Osteoblast (primary cell): ENCODE measurements at regions not wholly inside any gene's neighbourhood (a gene's known extent, or its start where the extent isn't known, plus 50 kb on each side); places are given as distances from the start of the nearest gene placed in this dataset.
"Not testable (repeated sequence)": the region's sequence is repeated elsewhere in the genome, so short reads cannot be mapped to it uniquely, and the experiment has no call there.

Experiments used
- DNase-seq: peaks from one replicate; pipeline ENCODE4 v3.0.0; 2011; ENCODE audit warnings: low spot score, mixed read lengths; ENCODE audit not compliant: insufficient read length; ENCODE audit errors: missing footprints
- H2AFZ ChIP-seq: 2 replicates; pipeline ENCODE4 v1.6.0; 2011; ENCODE audit warnings: mild to moderate bottlenecking, low read length
- H3K27ac ChIP-seq: 2 replicates; pipeline ENCODE4 v1.5.1; 2011; ENCODE audit warnings: mild to moderate bottlenecking, low read depth, low read length, moderate library complexity
- H3K27me3 ChIP-seq: 2 replicates; pipeline ENCODE4 v1.6.0; 2012; ENCODE audit warnings: mild to moderate bottlenecking, control low read depth, inconsistent platforms, low read length, moderate library complexity; ENCODE audit not compliant: insufficient read depth
- H3K36me3 ChIP-seq: 2 replicates; pipeline ENCODE4 v1.5.1; 2011; ENCODE audit warnings: mild to moderate bottlenecking, low read length, control low read depth, moderate library complexity; ENCODE audit not compliant: insufficient read depth
- H3K4me1 ChIP-seq: 2 replicates; pipeline ENCODE4 v1.5.1; 2011; ENCODE audit warnings: mild to moderate bottlenecking, low read length, control low read depth, moderate library complexity; ENCODE audit not compliant: insufficient read depth
- H3K4me2 ChIP-seq: 2 replicates; pipeline ENCODE4 v1.6.0; 2011; ENCODE audit warnings: mild to moderate bottlenecking, low read length; ENCODE audit not compliant: insufficient read depth
- H3K4me3 ChIP-seq: fragments of 200-600 bp; sonication (generic); 3 replicates; pipeline ENCODE4 v1.5.1; 2012; ENCODE audit warnings: mild to moderate bottlenecking, low read length, inconsistent platforms; ENCODE audit not compliant: insufficient read depth
- H3K79me2 ChIP-seq: 2 replicates; pipeline ENCODE4 v1.6.0; 2012; ENCODE audit warnings: mild to moderate bottlenecking, low read length, control low read depth, inconsistent platforms; ENCODE audit not compliant: insufficient read depth
- H3K9me3 ChIP-seq: 2 replicates; pipeline ENCODE4 v1.5.1; 2011; ENCODE audit warnings: low read depth, low read length, control low read depth
- H4K20me1 ChIP-seq: 2 replicates; pipeline ENCODE4 v1.6.0; 2012; ENCODE audit warnings: mild to moderate bottlenecking, low read length, control low read depth; ENCODE audit not compliant: insufficient read depth
- CTCF ChIP-seq: IDR thresholded peaks from 2 replicates; pipeline ENCODE4 v1.5.1; 2011; ENCODE audit warnings: mild to moderate bottlenecking, low read depth, low read length, moderate library complexity; ENCODE audit errors: extremely low read depth

GRCh38 chrX:87110142-87110541 lies 407.5 kb upstream of the KLHL4 start:
- Histone ChIP-seq H3K4me3 (no peak overlapping the region), H3K4me1 (no peaks in the 10 kb centered on the region), H3K27me3 (no peaks in the 10 kb centered on the region), H4K20me1 (no peaks in the 10 kb centered on the region), H3K4me2 (no peak overlapping the region), H2AFZ (no peak overlapping the region), H3K79me2 (no peaks in the 10 kb centered on the region), H3K36me3 (no peaks in the 10 kb centered on the region), H3K9me3 (no peaks in the 10 kb centered on the region), H3K27ac (no peak overlapping the region)
- no peak for TF ChIP-seq CTCF
- DNase-seq, result peak; percentile 9

GRCh38 chrX:87140800-87141483 lies 376.7 kb upstream of the KLHL4 start:
- no peak for TF ChIP-seq CTCF
- no peak overlapping the region for H3K4me2 ChIP-seq
- H3K79me2 ChIP-seq, result no peaks in the 10 kb centered on the region
- H2AFZ ChIP-seq, result no peak overlapping the region
- no peaks in the 10 kb centered on the region for H4K20me1 ChIP-seq
- no peaks in the 10 kb centered on the region for H3K9me3 ChIP-seq
- no peaks in the 10 kb centered on the region for H3K36me3 ChIP-seq
- peak; percentile 13 for DNase-seq
- no peak overlapping the region for H3K27ac ChIP-seq
- no peaks in the 10 kb centered on the region for H3K4me1 ChIP-seq
- H3K27me3 ChIP-seq, result no peaks in the 10 kb centered on the region
- no peak overlapping the region for H3K4me3 ChIP-seq

GRCh38 chrX:87160435-87161010 lies 357.1 kb upstream of the KLHL4 start:
- H3K4me3 ChIP-seq, result no peak overlapping the region
- H3K27ac ChIP-seq, result no peak overlapping the region
- H3K36me3 ChIP-seq, result no peaks in the 10 kb centered on the region
- H2AFZ ChIP-seq, result no peak overlapping the region
- DNase-seq, result no peak
- TF ChIP-seq CTCF, result no peak
- no peaks in the 10 kb centered on the region for H3K4me1 ChIP-seq
- no peak overlapping the region for H3K4me2 ChIP-seq
- H3K27me3 ChIP-seq, result no peaks in the 10 kb centered on the region
- no peaks in the 10 kb centered on the region for H4K20me1 ChIP-seq
- no peaks in the 10 kb centered on the region for H3K79me2 ChIP-seq
- H3K9me3 ChIP-seq, result peaks cover 4% of the 10 kb centered on the region

DNA sequence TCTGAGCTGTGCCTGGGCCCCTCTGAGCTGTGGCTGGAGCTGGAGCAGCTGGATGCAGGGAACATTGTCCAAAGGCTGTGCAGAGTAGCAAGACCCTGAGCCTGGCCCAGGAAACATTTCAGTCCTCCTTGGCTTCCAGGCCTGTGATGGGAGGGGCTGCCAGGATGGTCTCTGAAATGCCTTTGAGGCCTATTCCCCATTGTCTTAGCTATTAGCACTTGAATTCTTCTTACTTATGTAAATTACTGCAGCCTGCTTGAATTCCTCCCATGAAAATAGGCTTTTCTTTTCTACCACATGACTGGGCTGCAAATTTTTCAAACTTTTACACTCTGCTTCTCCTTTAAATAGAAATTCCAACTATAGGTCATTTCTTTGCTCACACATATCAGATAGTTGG lies 349.8 kb upstream of the KLHL4 start:
- Histone ChIP-seq H3K36me3 (no peaks in the 10 kb centered on the region), H3K27me3 (no peaks in the 10 kb centered on the region), H2AFZ (no peak overlapping the region), H3K9me3 (no peaks in the 10 kb centered on the region), H3K27ac (no peak overlapping the region), H3K4me3 (no peak overlapping the region), H4K20me1 (no peaks in the 10 kb centered on the region), H3K4me2 (no peak overlapping the region), H3K4me1 (no peaks in the 10 kb centered on the region), H3K79me2 (no peaks in the 10 kb centered on the region)
- no peak for DNase-seq
- TF ChIP-seq CTCF, result no peak

DNA sequence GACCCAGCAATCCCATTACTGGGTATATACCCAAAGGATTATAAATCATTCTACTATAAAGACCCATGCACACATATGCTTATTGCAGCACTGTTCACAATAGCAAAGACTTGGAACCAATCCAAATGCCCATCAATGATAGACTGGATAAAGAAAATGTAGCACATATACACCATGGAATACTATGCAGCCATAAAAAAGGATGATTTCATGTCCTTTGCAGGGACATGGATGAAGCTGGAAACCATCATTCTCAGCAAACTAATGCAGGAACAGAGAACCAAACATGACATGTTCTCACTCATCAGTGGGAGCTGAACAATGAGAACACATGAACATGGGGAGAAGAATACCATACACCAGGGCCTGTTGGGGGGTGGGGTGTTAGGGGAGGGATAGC lies 339.6 kb upstream of the KLHL4 start:
- H3K27ac ChIP-seq, H2AFZ ChIP-seq, H4K20me1 ChIP-seq, H3K9me3 ChIP-seq, H3K27me3 ChIP-seq, DNase-seq, H3K4me2 ChIP-seq, H3K36me3 ChIP-seq, H3K4me3 ChIP-seq, H3K79me2 ChIP-seq, H3K4me1 ChIP-seq: not testable (repeated sequence)
